Gastrocnemius medialis (tissue), 4 donors: ENCODE measurements at regions not wholly inside any gene's neighbourhood (a gene's known extent, or its start where the extent isn't known, plus 50 kb on each side); places are given as distances from the start of the nearest gene placed in this dataset.

Experiments used
- ATAC-seq, 2 donors: fragments of 150-250 bp; one replicate each; pipeline ENCODE4 v1.9.1; 2016
- DNase-seq, 2 donors: peaks; one replicate each; pipeline ENCODE4 v3.0.0-alpha.2; 2019
- H3K27ac ChIP-seq, 4 donors: fragments of 200-600 bp; sonication (generic); 1 replicate in 1 of 4; 2 replicates in 3 of 4; pipeline ENCODE4 v1.5.1; 2016 to 2018; ENCODE audit warnings: mild to moderate bottlenecking in 2 of 4, moderate library complexity in 1 of 4
- H3K27me3 ChIP-seq, 3 donors: fragments of 200-600 bp; sonication (generic) in 2 of 3; 1 replicate in 1 of 3; 2 replicates in 2 of 3; pipeline versions ENCODE4 v1.5.1 to v1.6.0; 2016 to 2019; ENCODE audit warnings: mild to moderate bottlenecking in 1 of 3, moderate library complexity in 1 of 3
- H3K36me3 ChIP-seq, 2 donors: fragments of 200-600 bp; sonication (generic) in 1 of 2; one replicate each; pipeline ENCODE4 v1.5.1; 2017 to 2018
- H3K4me1 ChIP-seq, 2 donors: fragments of 200-600 bp; sonication (generic) in 1 of 2; one replicate each; pipeline ENCODE4 v1.5.1; 2016 to 2017; ENCODE audit warnings: mild to moderate bottlenecking in 2 of 2
- H3K4me3 ChIP-seq, 4 donors: fragments of 200-600 bp; sonication (generic) in 3 of 4; 1 replicate in 1 of 4; 2 replicates in 3 of 4; pipeline ENCODE4 v1.5.1; 2016 to 2019; ENCODE audit warnings: mild to moderate bottlenecking in 2 of 4
- H3K9me3 ChIP-seq, 3 donors: fragments of 200-600 bp; sonication (generic) in 2 of 3; 1 replicate in 1 of 3; 2 replicates in 2 of 3; pipeline ENCODE4 v1.5.1; 2016 to 2019
- CTCF ChIP-seq, 5 experiments: fragments of 450-650 bp in 3 of 5; fragments of 200-600 bp in 2 of 5; sonication (generic) in 2 of 5; IDR thresholded peaks in 4 of 5; conservative IDR thresholded peaks in 1 of 5; 1 replicate in 4 of 5; 2 replicates in 1 of 5; pipeline ENCODE4 v1.5.1; 2016 to 2019; ENCODE audit warnings: antibody characterized with exemption in 5 of 5, mild to moderate bottlenecking in 3 of 5, moderate library complexity in 3 of 5
- POLR2A ChIP-seq, 2 donors: fragments of 450-650 bp; IDR thresholded peaks; one replicate each; pipeline ENCODE4 v1.6.1; 2017; ENCODE audit warnings: antibody characterized with exemption in 2 of 2, mild to moderate bottlenecking in 2 of 2, moderate library complexity in 2 of 2
- in situ Hi-C, 4 donors: fragments of 200-750 bp; cut with MboI; loops; one replicate each; pipeline versions ENCODE4 v1.15.0 to v1.8.0; 2017; ENCODE audit warnings: low sequenced_read_pairs in 4 of 4
- intact Hi-C: fragments of 100-400 bp; cut with DNase I; formaldehyde crosslinking; loops from one replicate; pipeline ENCODE4 v1.15.1; 2023; ENCODE audit warnings: low total_unique reads

GRCh38 chr7:52436278-52436677, 599.2 kb upstream of the POM121L12 start:
- Histone ChIP-seq H3K4me1 (no peaks in the 10 kb centered on the region), H3K27me3 (no peaks in the 10 kb centered on the region), H3K36me3 (no peaks in the 10 kb centered on the region), H3K9me3 (no peaks in the 10 kb centered on the region), H3K4me3 (no peak overlapping the region), H3K27ac (no peak overlapping the region)
- ATAC-seq (no peak), DNase-seq (no peak)
- TF ChIP-seq POLR2A (IDR thresholded peaks at IDR 0.05) = no peak
- TF ChIP-seq CTCF (IDR thresholded peaks at IDR 0.05 in 4 of 5, conservative IDR thresholded peaks at IDR 0.05 in 1 of 5) = no peak
- intact Hi-C loops (no loop called here), in situ Hi-C loops (no loop called here)

- no peak for TF ChIP-seq POLR2A (IDR thresholded peaks at IDR 0.05)
- no peak for TF ChIP-seq CTCF (IDR thresholded peaks at IDR 0.05 in 4 of 5, conservative IDR thresholded peaks at IDR 0.05 in 1 of 5)
- Histone ChIP-seq H3K4me3 (no peak overlapping the region), H3K4me1 (no peaks in the 10 kb centered on the region), H3K27ac (no peak overlapping the region), H3K27me3 (no peaks in the 10 kb centered on the region), H3K9me3 (peaks cover 0 to 3% (median 0%) of the 10 kb centered on the region in 3 donors), H3K36me3 (no peaks in the 10 kb centered on the region)
- in situ Hi-C loops (no loop called here), intact Hi-C loops (no loop called here)
- no peak for ATAC-seq
- DNase-seq = no peak
These were observed 604.2 kb upstream of the POM121L12 start for GRCh38 chr7:52431082-52431815.

GRCh38 chr7:52423251-52423650, 612.2 kb upstream of the POM121L12 start:
- H3K27ac ChIP-seq = no peak overlapping the region

GRCh38 chr7:52413051-52413450, 622.4 kb upstream of the POM121L12 start:
- no peaks in the 10 kb centered on the region for H3K4me1 ChIP-seq
- TF ChIP-seq CTCF (IDR thresholded peaks at IDR 0.05 in 4 of 5, conservative IDR thresholded peaks at IDR 0.05 in 1 of 5) (no peak), POLR2A (IDR thresholded peaks at IDR 0.05) (no peak)
- no peak for ATAC-seq
- no peak overlapping the region for H3K27ac ChIP-seq
- H3K9me3 ChIP-seq = no peaks in the 10 kb centered on the region
- intact Hi-C loops = no loop called here
- in situ Hi-C loops = no loop called here
- DNase-seq = no peak
- no peak overlapping the region for H3K4me3 ChIP-seq
- H3K27me3 ChIP-seq = no peaks in the 10 kb centered on the region
- H3K36me3 ChIP-seq = no peaks in the 10 kb centered on the region

More at GRCh38 chr7:52423251-52423650, 612.2 kb upstream of the POM121L12 start:
- no peaks in the 10 kb centered on the region for H3K36me3 ChIP-seq
- H3K27me3 ChIP-seq = no peaks in the 10 kb centered on the region
- H3K4me3 ChIP-seq = no peak overlapping the region
- no peak for ATAC-seq
- no peaks in the 10 kb centered on the region for H3K9me3 ChIP-seq
- no peak for TF ChIP-seq POLR2A (IDR thresholded peaks at IDR 0.05)
- TF ChIP-seq CTCF (IDR thresholded peaks at IDR 0.05 in 4 of 5, conservative IDR thresholded peaks at IDR 0.05 in 1 of 5) = no peak
- intact Hi-C loops = no loop called here
- DNase-seq = no peak
- in situ Hi-C loops = no loop called here
- no peaks in the 10 kb centered on the region for H3K4me1 ChIP-seq

GRCh38 chr7:52410032-52410431, 625.4 kb upstream of the POM121L12 start:
- no peak for ATAC-seq
- in situ Hi-C loops = no loop called here
- no peak overlapping the region for H3K27ac ChIP-seq

More at GRCh38 chr7:52410032-52410431, 625.4 kb upstream of the POM121L12 start:
- TF ChIP-seq CTCF (IDR thresholded peaks at IDR 0.05 in 4 of 5, conservative IDR thresholded peaks at IDR 0.05 in 1 of 5) = no peak
- TF ChIP-seq POLR2A (IDR thresholded peaks at IDR 0.05) = no peak
- Histone ChIP-seq H3K27me3 (no peaks in the 10 kb centered on the region), H3K4me1 (no peaks in the 10 kb centered on the region), H3K9me3 (no peaks in the 10 kb centered on the region), H3K36me3 (no peaks in the 10 kb centered on the region), H3K4me3 (no peak overlapping the region)
- DNase-seq = no peak
- intact Hi-C loops = no loop called here
